Esophagus squamous epithelium (tissue), 5 donors: ENCODE measurements at regions not wholly inside any gene's neighbourhood (a gene's known extent, or its start where the extent isn't known, plus 50 kb on each side); places are given as distances from the start of the nearest gene placed in this dataset.

Source experiments
- DNase-seq: peaks from one replicate; lab custom pipeline; 2025; lab: John Stamatoyannopoulos, UW
- H3K27ac ChIP-seq, 4 donors: fragments of 200-600 bp; sonication (generic); one replicate each; pipeline ENCODE4 v1.5.1; 2016 to 2019; ENCODE audit warnings: mild to moderate bottlenecking in 1 of 4
- H3K27me3 ChIP-seq, 4 donors: fragments of 200-600 bp; sonication (generic); 1 replicate in 3 of 4; 2 replicates in 1 of 4; pipeline versions ENCODE4 v1.5.1 to v1.6.0; 2017 to 2021; ENCODE audit warnings: antibody characterized with exemption in 1 of 4
- H3K36me3 ChIP-seq, 3 donors: fragments of 200-600 bp; sonication (generic); one replicate each; pipeline ENCODE4 v1.5.1; 2016 to 2019
- H3K4me1 ChIP-seq, 3 donors: fragments of 200-600 bp; sonication (generic); one replicate each; pipeline ENCODE4 v1.5.1; 2017 to 2019
- H3K4me3 ChIP-seq, 4 donors: fragments of 200-600 bp; sonication (generic); 1 replicate in 3 of 4; 2 replicates in 1 of 4; pipeline ENCODE4 v1.5.1; 2016 to 2019; ENCODE audit warnings: mild to moderate bottlenecking in 2 of 4, moderate library complexity in 1 of 4
- H3K9me3 ChIP-seq, 3 donors: fragments of 200-600 bp; sonication (generic); one replicate each; pipeline ENCODE4 v1.5.1; 2016 to 2019
- POLR2A ChIP-seq, 4 donors: fragments of 450-650 bp; IDR thresholded peaks; one replicate each; pipeline ENCODE4 v1.6.1; 2017; ENCODE audit warnings: antibody characterized with exemption in 4 of 4, mild to moderate bottlenecking in 4 of 4, moderate library complexity in 3 of 4
- WGBS, 2 donors: methylation state at CpG; one replicate each; pipeline ENCODE4 v1.1.5; 2018; 5-methylcytosine and 5-hydroxymethylcytosine counted together
- intact Hi-C: fragments of 100-400 bp; cut with DNase I; formaldehyde crosslinking; loops from one replicate; pipeline ENCODE4 v1.15.0; 2022
- TF ChIP-seq, protein P1 (sequence below), 6 experiments: fragments of 450-650 bp in 4 of 6; fragments of 200-600 bp in 2 of 6; sonication (generic) in 2 of 6; IDR thresholded peaks; one replicate each; pipeline ENCODE4 v1.5.1; 2016 to 2019; ENCODE audit warnings: antibody characterized with exemption in 6 of 6, mild to moderate bottlenecking in 4 of 6, moderate library complexity in 4 of 6
- donor health status: DM: yes; HTN: yes; CAD: no.

- WGBS, 2 donors: 38 to 39% methylated on average over 6 of the region's 6 CpGs
- DNase-seq: no peak
- H3K4me1 ChIP-seq: peaks cover 0 to 40% (median 15%) of the 10 kb centered on the region in 3 donors
- H3K27me3 ChIP-seq: no peaks in the 10 kb centered on the region
- no peak overlapping the region for H3K27ac ChIP-seq
- no peak overlapping the region for H3K4me3 ChIP-seq
- H3K9me3 ChIP-seq: peaks cover 0 to 12% (median 0%) of the 10 kb centered on the region in 3 donors
- TF ChIP-seq, protein P1, sequence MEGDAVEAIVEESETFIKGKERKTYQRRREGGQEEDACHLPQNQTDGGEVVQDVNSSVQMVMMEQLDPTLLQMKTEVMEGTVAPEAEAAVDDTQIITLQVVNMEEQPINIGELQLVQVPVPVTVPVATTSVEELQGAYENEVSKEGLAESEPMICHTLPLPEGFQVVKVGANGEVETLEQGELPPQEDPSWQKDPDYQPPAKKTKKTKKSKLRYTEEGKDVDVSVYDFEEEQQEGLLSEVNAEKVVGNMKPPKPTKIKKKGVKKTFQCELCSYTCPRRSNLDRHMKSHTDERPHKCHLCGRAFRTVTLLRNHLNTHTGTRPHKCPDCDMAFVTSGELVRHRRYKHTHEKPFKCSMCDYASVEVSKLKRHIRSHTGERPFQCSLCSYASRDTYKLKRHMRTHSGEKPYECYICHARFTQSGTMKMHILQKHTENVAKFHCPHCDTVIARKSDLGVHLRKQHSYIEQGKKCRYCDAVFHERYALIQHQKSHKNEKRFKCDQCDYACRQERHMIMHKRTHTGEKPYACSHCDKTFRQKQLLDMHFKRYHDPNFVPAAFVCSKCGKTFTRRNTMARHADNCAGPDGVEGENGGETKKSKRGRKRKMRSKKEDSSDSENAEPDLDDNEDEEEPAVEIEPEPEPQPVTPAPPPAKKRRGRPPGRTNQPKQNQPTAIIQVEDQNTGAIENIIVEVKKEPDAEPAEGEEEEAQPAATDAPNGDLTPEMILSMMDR (IDR thresholded peaks at IDR 0.05): no peak
- TF ChIP-seq POLR2A (IDR thresholded peaks at IDR 0.05): no peak
- intact Hi-C loops: no loop called here
- no peaks in the 10 kb centered on the region for H3K36me3 ChIP-seq
These were observed 126.0 kb downstream of the SKIDA1 start for GRCh38 chr10:21399392-21400035.

DNA sequence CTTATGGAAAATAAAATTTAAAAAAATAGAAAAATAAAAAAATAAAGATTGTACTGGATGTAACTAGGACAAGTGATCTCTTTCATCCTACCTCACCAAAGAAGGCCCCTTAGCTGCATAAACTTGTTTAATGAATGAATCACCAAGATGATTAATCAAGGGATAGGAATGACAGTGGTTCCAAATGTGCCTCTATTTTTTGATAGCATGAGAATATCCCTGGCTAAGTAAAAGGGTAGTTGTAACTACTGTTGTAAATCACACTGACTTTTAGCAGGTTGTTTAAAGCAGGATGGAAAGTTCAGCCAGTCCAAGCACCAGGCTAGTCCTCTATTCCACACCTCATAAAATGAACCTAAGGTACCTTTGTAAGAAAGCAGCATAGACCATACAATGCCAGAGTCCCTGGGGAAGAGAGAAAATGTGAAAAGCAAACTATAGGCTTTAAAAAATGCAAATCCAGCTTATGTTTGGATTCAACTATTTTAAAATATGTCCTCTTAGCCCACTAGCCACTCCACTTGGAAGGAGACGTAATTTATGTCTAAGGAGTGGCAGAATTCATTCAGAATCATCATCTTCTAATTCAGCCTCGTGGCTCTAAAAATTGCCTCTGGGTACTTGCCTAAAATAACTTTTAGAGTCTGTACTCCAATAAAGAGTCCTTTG is 126.8 kb downstream of the SKIDA1 start:
- Histone ChIP-seq H3K4me3 (no peak overlapping the region), H3K9me3 (peaks cover 0 to 19% (median 0%) of the 10 kb centered on the region in 3 donors)

DNA sequence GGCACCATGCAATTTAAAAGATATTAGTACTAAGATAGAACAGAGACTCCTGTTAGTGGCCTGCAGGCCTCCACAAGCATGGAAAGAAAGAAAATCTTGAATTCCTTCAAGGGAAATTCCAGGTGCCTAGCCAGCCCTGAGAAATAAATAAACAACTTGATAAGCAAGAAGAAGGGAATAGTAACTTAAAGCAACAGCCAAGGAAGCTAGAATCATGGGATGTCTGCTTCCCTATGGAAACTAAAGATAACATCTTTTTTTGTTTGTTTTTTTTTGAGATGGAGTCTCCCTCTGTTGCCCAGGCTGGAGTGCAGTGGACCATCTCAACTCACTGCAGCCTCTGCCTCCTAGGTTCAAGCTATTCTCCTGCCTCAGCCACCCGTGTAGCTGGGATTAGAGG is 128.6 kb downstream of the SKIDA1 start:
- H3K27ac ChIP-seq: no peak overlapping the region
- H3K9me3 ChIP-seq: peaks cover 0 to 19% (median 0%) of the 10 kb centered on the region in 3 donors
- H3K4me3 ChIP-seq: no peak overlapping the region
- no peaks in the 10 kb centered on the region for H3K27me3 ChIP-seq
- TF ChIP-seq POLR2A (IDR thresholded peaks at IDR 0.05): no peak
- TF ChIP-seq, protein P1 (IDR thresholded peaks at IDR 0.05): no peak
- 83 to 90% methylated on average over 1 of the region's 1 CpG for WGBS, 2 donors
- intact Hi-C loops: no loop called here
- H3K4me1 ChIP-seq: peaks cover 0 to 20% (median 8%) of the 10 kb centered on the region in 3 donors
- DNase-seq: no peak
- no peaks in the 10 kb centered on the region for H3K36me3 ChIP-seq

More for the DNA sequence above, 126.8 kb downstream of the SKIDA1 start:
- H3K27ac ChIP-seq: no peak overlapping the region
- TF ChIP-seq, protein P1 (IDR thresholded peaks at IDR 0.05): no peak
- TF ChIP-seq POLR2A (IDR thresholded peaks at IDR 0.05): no peak
- no peak for DNase-seq
- H3K27me3 ChIP-seq: no peaks in the 10 kb centered on the region
- intact Hi-C loops: no loop called here
- peaks cover 0 to 36% (median 15%) of the 10 kb centered on the region in 3 donors for H3K4me1 ChIP-seq
- 8 to 25% methylated on average over 2 of the region's 2 CpGs for WGBS, 2 donors
- H3K36me3 ChIP-seq: no peaks in the 10 kb centered on the region

DNA sequence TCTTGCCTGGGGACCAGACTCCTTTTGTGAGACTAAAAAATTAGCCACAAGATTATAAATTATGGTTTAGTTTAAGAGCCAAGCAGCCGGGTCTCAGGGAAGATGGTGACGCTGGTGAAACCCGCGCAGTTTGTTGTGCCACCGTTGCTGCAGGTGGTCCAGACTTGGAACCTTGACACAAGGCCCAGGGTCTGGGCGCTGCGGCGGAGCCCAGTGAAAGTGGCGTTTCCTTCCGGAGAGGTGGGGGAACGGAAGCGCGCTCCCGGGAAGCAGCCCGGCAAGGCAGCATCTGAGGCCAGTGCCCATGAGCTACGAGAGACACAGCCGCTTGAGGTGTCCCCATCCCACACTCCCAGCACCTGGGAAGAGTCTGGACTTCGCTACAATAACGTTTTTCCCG is 131.6 kb downstream of the SKIDA1 start:
- Histone ChIP-seq H3K27me3 (no peaks in the 10 kb centered on the region), H3K9me3 (peaks cover 0 to 19% (median 0%) of the 10 kb centered on the region in 3 donors), H3K27ac (no peak overlapping the region), H3K4me1 (peaks cover 0 to 9% (median 4%) of the 10 kb centered on the region in 3 donors), H3K4me3 (no peak overlapping the region), H3K36me3 (no peaks in the 10 kb centered on the region)
- TF ChIP-seq, protein P1 (IDR thresholded peaks at IDR 0.05): no peak
- no peak for TF ChIP-seq POLR2A (IDR thresholded peaks at IDR 0.05)
- WGBS, 2 donors: 94 to 95% methylated on average over 5 to 17 of the region's 20 CpGs
- intact Hi-C loops: no loop called here
- DNase-seq: no peak

- Histone ChIP-seq H3K36me3 (no peaks in the 10 kb centered on the region), H3K9me3 (no peaks in the 10 kb centered on the region), H3K27ac (no peak overlapping the region), H3K4me3 (no peak overlapping the region), H3K4me1 (no peaks in the 10 kb centered on the region), H3K27me3 (no peaks in the 10 kb centered on the region)
- DNase-seq: no peak
- intact Hi-C loops: no loop called here
- 59 to 77% methylated on average over 8 of the region's 8 CpGs for WGBS, 2 donors
- TF ChIP-seq, protein P1 (IDR thresholded peaks at IDR 0.05): no peak
- TF ChIP-seq POLR2A (IDR thresholded peaks at IDR 0.05): no peak
These were observed 136.9 kb downstream of the SKIDA1 start for GRCh38 chr10:21388589-21388988.
